Jurkat, Clone E6-1 (cell line): ENCODE measurements at regions not wholly inside any gene's neighbourhood (a gene's known extent, or its start where the extent isn't known, plus 50 kb on each side); places are given as distances from the start of the nearest gene placed in this dataset.
"Not testable (repeated sequence)": the region's sequence is repeated elsewhere in the genome, so short reads cannot be mapped to it uniquely, and the experiment has no call there.

Experiments
- DNase-seq: peaks from one replicate; pipeline ENCODE4 v3.0.0-alpha.2; 2011; ENCODE audit warnings: low read depth, low spot score
- H3K4me3 ChIP-seq: 2 replicates; pipeline ENCODE4 v1.5.1; 2011; ENCODE audit warnings: mild to moderate bottlenecking, low read length, control low read depth, moderate library complexity

GRCh38 chr15:89021224-89021623 is 67.0 kb upstream of the ABHD2 start:
- no peak overlapping the region for H3K4me3 ChIP-seq
- DNase-seq: no peak

DNA sequence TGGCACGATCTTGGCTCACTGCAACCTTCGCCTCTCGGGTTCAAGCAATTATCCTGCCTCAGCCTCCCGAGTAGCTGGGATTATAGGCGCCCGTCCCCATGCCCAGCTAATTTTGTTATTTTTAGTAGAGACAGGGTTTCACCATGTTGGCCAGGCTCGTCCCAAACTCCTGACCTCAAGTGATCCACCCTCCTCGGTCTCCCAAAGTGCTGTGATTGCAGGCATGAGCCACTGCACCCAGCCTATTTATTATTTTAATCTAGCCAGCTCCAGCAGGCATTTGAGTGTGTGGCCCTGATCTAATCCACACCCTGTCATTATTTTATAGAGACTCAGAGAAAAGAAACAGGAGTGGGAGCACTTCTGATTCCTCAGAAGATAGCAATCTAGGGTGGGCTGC is 66.4 kb upstream of the ABHD2 start:
- DNase-seq, H3K4me3 ChIP-seq: not testable (repeated sequence)

DNA sequence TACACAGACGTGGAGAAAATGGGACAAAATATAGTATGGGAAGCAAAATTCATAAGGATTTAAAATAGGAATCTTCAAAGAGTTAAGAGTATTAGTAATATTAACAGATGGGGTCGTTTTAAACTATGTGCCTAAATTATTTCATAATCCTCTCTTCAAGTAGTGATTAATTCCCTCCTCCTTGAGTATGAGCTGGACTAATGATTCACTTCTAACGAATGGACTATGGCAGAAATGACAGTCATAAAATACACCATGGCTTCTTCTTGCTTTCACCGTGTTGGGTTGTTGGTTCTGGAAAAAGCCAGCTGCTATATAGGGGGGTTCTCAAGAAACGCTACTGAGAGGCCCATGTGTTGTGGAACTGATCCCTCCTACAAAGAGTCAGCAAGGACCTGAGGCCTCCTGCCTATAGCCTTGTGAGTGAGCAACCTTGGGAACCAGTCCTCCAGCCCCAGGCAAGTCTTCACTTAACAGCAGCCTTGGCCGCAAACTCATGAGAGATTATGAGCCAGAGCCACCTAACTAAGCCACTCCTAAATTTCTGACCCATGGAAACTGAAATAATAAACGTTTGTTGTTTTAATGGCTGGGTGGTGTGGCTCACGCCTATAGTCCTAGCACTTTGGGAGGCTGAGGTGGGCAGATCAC is 64.8 kb upstream of the ABHD2 start:
- H3K4me3 ChIP-seq: no peak overlapping the region
- no peak for DNase-seq

DNA sequence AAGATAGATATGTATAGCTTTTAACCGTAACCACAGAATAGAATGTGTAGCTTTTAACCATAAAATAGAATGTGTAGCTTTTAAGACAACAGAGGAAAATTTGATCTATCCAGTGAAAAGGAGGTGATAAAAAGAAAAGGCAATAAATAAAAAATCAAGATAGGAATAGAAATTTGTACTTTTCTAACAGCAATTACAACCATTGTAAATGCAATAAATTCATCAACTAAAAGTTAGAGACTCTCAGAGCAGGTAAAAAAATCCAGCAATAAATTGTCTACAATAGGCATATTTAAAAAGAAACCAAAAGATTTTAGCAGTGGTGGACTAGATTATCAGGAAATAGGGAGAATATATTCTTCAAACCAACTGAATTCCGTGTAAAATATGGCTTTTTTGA is 63.8 kb upstream of the ABHD2 start:
- no peak for DNase-seq
- H3K4me3 ChIP-seq: no peak overlapping the region

GRCh38 chr15:89026167-89026566 is 62.1 kb upstream of the ABHD2 start:
- H3K4me3 ChIP-seq: no peak overlapping the region
- no peak for DNase-seq

DNA sequence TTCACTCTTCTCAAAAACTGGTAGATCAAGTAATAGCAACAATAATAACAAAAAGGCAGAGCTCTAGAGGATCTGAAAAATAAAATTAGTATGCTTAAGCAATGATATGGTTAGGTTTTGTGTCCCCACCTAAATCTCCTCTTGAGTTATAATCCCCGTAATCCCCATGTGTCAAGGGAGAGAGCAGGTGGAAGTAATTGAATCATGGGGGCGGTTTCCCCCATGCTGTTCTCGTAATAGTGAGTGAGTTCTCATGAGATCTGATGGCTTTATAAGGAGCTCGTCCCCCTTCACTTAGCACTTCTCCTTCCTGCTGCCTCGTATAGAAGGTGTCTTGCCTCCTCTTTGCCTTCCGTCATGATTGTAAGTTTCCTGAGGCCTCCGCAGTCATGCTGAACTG is 60.2 kb upstream of the ABHD2 start:
- no peak overlapping the region for H3K4me3 ChIP-seq
- DNase-seq: no peak

DNA sequence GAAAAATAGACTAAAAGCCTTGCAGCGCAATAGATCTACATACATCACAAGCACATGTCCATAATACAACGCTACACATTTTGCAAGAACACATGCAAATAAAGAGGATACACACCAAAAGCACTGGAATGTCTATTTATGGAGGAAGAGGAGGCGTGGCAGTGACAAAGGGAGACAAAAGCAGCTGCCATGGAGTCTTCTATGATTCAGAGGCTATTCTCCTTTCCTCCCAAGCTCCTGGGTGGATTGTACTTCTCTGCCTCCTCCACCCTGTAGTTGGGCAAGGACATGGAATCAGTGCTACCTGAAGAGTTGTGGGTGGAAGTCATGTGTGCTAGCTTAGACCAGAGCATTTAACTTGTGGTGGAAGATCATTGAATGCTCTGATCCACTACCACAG is 57.9 kb upstream of the ABHD2 start:
- no peak for DNase-seq
- no peak overlapping the region for H3K4me3 ChIP-seq

DNA sequence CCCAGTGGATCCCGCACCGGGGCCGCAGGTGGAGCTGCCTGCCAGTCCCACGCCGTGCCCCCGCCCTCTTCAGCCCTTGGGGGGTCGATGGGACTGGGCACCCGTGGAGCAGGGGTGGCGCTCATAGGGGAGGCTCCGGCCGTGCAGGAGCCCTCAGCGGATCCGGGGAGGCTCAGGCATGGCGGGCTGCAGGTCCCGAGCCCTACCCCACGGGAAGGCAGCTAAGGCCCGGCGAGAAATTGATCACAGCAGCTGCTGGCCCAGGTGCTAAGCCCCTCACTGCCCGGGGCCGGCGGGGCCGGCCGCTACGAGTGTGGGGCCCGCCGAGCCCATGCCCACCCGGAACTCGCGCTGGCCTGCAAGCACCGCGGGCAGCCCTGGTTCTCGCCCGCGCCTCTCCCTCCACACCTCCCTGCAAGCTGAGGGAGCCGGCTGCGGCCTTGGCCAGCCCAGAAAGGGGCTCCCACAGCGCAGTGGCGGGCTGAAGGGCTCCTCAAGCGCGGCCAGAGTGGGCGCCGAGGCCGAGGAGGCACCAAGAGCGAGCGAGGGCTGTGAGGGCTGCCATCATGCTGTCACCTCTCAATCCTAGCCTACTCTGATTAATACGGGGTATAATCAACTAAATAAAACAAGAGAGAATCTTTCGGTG is 56.5 kb upstream of the ABHD2 start:
- DNase-seq: not testable (repeated sequence)

GRCh38 chr15:89034305-89034704 is 54.0 kb upstream of the ABHD2 start:
- no peak overlapping the region for H3K4me3 ChIP-seq
- DNase-seq: peak; percentile 32

More for the DNA sequence above, 56.5 kb upstream of the ABHD2 start:
- H3K4me3 ChIP-seq: not testable (repeated sequence)

- H3K4me3 ChIP-seq: no peak overlapping the region
Measured at GRCh38 chr15:89035150-89035549, 53.1 kb upstream of the ABHD2 start.

DNA sequence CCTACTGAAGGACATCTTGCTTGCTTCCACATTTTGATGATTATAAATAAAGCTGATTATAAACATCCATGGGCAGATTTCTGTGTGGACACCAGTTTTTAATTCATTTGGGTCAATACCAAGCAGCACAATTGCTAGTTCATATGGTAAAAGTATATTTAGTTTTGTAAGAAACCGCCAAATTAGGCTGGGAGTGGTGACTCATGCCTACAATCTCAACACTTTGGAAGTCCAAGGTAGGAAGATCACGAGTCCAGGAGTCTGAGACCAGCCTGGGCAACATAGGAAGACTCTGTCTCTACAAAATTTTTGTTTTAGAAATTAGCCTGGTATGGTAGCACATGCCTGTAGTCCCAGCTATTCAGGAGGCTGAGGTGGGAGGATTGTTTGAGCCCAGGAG is 52.6 kb upstream of the ABHD2 start:
- no peak overlapping the region for H3K4me3 ChIP-seq
- DNase-seq: no peak

More at GRCh38 chr15:89035150-89035549, 53.1 kb upstream of the ABHD2 start:
- DNase-seq: no peak

DNA sequence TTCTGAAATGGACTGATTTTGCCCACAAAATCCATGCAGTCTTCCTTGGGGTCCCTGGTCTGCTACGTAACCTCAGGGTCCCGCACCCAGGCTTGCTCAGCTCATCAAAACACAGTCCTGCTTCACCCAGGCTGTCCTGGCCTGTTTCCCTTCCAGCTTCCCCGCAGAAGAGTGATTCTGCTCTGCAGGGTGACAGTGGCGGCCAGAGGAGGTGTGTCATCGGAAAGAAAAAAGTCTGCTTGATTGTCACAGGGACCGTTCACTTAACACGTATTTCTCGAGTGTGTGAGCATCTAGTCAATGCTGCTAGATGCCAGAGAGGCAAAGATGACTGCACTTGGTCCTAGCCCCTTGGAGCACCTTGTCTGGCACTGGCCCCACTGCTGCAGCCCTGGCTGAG is 50.1 kb upstream of the ABHD2 start:
- no peak overlapping the region for H3K4me3 ChIP-seq
- DNase-seq: no peak
